SK-N-SH treated with all-trans-retinoic acid at 6 μM for 48 hours (cell line): ENCODE measurements at regions not wholly inside any gene's neighbourhood (a gene's known extent, or its start where the extent isn't known, plus 50 kb on each side); places are given as distances from the start of the nearest gene placed in this dataset.

Experiments used
- ATAC-seq: fragments of 200-7000 bp; cut with Tn5 transposase; 3 replicates; pipeline ENCODE4 v1.9.1; 2020; ENCODE audit warnings: mild to moderate bottlenecking, moderate library complexity
- ARNTL ChIP-seq: fragments of 450-650 bp; formaldehyde crosslinking; IDR thresholded peaks from 2 replicates; pipeline ENCODE4 v1.5.0; 2020; ENCODE audit warnings: low read depth, mild to moderate bottlenecking, moderate library complexity, borderline replicate concordance
- ESRRG ChIP-seq: fragments of 250-450 bp; sonication (Bioruptor Pico); IDR thresholded peaks from 2 replicates; pipeline ENCODE4 v1.6.1; 2021; ENCODE audit warnings: mild to moderate bottlenecking
- ISL1 ChIP-seq: fragments of 250-450 bp; sonication (Bioruptor Pico); IDR thresholded peaks from 2 replicates; pipeline ENCODE4 v2.1.2; 2022; ENCODE audit warnings: mild to moderate bottlenecking, moderate library complexity
- PPARA ChIP-seq: fragments of 250-450 bp; sonication (Bioruptor Pico); IDR thresholded peaks from 2 replicates; pipeline ENCODE4 v1.5.0; 2020; ENCODE audit warnings: mild to moderate bottlenecking, borderline replicate concordance
- SNAI2 ChIP-seq: fragments of 250-450 bp; sonication (Bioruptor Pico); IDR thresholded peaks from 2 replicates; pipeline ENCODE4 v1.5.0; 2020; ENCODE audit warnings: mild to moderate bottlenecking, moderate library complexity
- TCF4 ChIP-seq: fragments of 250-450 bp; sonication (Bioruptor Pico); IDR thresholded peaks from 2 replicates; pipeline ENCODE4 v1.8.0; 2021; ENCODE audit warnings: mild to moderate bottlenecking, moderate library complexity, borderline replicate concordance
- ZC3H10 ChIP-seq: fragments of 250-450 bp; sonication (Bioruptor Pico); IDR thresholded peaks from 2 replicates; pipeline ENCODE4 v1.5.1; 2021; ENCODE audit warnings: mild to moderate bottlenecking, moderate library complexity
- ZFP3 ChIP-seq: fragments of 250-450 bp; sonication (Bioruptor Pico); IDR thresholded peaks from 2 replicates; pipeline ENCODE4 v1.5.0; 2020; ENCODE audit warnings: mild to moderate bottlenecking, moderate library complexity
- TF ChIP-seq, protein P1 (sequence below): fragments of 250-450 bp; sonication (Bioruptor Pico); IDR thresholded peaks from 2 replicates; pipeline ENCODE4 v1.5.1; 2021; ENCODE audit warnings: mild to moderate bottlenecking, moderate library complexity
- TF ChIP-seq, protein P2 (sequence below): fragments of 250-450 bp; sonication (Bioruptor Pico); IDR thresholded peaks from 2 replicates; pipeline ENCODE4 v1.5.0; 2020; ENCODE audit warnings: mild to moderate bottlenecking, moderate library complexity
- TF ChIP-seq, protein P3 (sequence below): fragments of 250-450 bp; sonication (Bioruptor Pico); IDR thresholded peaks from 2 replicates; pipeline ENCODE4 v1.8.0; 2021; ENCODE audit warnings: low read depth, mild to moderate bottlenecking, moderate library complexity, borderline replicate concordance
- TF ChIP-seq, protein P4 (sequence below): fragments of 250-450 bp; sonication (Bioruptor Pico); IDR thresholded peaks from 2 replicates; pipeline ENCODE4 v1.5.1; 2020; ENCODE audit warnings: low read depth, mild to moderate bottlenecking, moderate library complexity
- TF ChIP-seq, protein P5 (sequence below): fragments of 250-450 bp; sonication (Bioruptor Pico); IDR thresholded peaks from 2 replicates; pipeline ENCODE4 v1.8.0; 2020; ENCODE audit warnings: mild to moderate bottlenecking, moderate library complexity, borderline replicate concordance

DNA sequence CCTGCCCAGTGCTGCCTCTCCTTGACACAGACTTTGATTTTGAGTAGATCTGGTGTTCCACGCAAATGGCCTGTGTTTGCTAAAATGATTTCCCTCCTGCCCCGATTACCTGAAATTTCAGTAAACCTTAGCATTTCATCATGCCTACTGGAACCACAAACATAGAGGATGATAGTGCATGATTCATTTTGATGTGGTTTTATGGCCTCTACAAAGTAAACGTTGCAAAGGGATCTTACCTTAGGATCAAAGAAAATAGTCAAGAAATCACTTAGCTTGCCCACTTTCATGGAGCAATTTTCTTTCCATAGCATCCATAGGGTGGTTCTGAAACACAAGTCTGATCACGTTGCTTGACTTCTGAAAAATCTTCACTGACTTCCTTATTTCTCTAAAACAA, 524.6 kb upstream of the ATP11B start:
- ATAC-seq: no peak

DNA sequence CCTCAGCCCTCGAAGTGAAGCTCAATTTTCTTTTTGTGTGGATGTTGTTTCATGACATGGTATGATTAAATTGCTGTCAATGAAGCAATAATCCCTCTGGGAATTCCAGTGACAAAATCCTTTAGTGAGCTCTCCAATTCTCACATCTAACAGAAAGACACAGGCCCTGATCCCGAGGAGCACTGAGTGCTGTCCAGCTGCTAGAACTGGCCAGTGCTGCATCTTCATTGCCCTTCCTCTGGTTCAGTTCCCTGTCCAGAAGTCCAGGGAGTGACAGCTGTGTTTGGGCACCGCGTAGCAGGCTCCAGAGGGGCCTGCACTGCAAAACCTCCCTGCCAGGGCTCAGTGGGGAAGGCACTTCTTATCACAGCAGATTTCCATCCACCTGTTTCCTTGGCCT, 516.8 kb upstream of the ATP11B start:
- TF ChIP-seq, protein P1, sequence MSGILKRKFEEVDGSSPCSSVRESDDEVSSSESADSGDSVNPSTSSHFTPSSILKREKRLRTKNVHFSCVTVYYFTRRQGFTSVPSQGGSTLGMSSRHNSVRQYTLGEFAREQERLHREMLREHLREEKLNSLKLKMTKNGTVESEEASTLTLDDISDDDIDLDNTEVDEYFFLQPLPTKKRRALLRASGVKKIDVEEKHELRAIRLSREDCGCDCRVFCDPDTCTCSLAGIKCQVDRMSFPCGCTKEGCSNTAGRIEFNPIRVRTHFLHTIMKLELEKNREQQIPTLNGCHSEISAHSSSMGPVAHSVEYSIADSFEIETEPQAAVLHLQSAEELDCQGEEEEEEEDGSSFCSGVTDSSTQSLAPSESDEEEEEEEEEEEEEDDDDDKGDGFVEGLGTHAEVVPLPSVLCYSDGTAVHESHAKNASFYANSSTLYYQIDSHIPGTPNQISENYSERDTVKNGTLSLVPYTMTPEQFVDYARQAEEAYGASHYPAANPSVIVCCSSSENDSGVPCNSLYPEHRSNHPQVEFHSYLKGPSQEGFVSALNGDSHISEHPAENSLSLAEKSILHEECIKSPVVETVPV (CRISPR knock-in tag): no peak
- TF ChIP-seq ISL1 (no peak), ZFP3 (no peak), SNAI2 (CRISPR knock-in tag) (no peak)
- TF ChIP-seq, protein P2, sequence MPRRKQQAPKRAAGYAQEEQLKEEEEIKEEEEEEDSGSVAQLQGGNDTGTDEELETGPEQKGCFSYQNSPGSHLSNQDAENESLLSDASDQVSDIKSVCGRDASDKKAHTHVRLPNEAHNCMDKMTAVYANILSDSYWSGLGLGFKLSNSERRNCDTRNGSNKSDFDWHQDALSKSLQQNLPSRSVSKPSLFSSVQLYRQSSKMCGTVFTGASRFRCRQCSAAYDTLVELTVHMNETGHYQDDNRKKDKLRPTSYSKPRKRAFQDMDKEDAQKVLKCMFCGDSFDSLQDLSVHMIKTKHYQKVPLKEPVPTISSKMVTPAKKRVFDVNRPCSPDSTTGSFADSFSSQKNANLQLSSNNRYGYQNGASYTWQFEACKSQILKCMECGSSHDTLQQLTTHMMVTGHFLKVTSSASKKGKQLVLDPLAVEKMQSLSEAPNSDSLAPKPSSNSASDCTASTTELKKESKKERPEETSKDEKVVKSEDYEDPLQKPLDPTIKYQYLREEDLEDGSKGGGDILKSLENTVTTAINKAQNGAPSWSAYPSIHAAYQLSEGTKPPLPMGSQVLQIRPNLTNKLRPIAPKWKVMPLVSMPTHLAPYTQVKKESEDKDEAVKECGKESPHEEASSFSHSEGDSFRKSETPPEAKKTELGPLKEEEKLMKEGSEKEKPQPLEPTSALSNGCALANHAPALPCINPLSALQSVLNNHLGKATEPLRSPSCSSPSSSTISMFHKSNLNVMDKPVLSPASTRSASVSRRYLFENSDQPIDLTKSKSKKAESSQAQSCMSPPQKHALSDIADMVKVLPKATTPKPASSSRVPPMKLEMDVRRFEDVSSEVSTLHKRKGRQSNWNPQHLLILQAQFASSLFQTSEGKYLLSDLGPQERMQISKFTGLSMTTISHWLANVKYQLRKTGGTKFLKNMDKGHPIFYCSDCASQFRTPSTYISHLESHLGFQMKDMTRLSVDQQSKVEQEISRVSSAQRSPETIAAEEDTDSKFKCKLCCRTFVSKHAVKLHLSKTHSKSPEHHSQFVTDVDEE (CRISPR knock-in tag): no peak
- TF ChIP-seq, protein P3, sequence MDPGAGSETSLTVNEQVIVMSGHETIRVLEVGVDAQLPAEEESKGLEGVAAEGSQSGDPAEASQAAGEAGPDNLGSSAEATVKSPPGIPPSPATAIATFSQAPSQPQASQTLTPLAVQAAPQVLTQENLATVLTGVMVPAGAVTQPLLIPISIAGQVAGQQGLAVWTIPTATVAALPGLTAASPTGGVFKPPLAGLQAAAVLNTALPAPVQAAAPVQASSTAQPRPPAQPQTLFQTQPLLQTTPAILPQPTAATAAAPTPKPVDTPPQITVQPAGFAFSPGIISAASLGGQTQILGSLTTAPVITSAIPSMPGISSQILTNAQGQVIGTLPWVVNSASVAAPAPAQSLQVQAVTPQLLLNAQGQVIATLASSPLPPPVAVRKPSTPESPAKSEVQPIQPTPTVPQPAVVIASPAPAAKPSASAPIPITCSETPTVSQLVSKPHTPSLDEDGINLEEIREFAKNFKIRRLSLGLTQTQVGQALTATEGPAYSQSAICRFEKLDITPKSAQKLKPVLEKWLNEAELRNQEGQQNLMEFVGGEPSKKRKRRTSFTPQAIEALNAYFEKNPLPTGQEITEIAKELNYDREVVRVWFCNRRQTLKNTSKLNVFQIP: no peak
- TF ChIP-seq, protein P4, sequence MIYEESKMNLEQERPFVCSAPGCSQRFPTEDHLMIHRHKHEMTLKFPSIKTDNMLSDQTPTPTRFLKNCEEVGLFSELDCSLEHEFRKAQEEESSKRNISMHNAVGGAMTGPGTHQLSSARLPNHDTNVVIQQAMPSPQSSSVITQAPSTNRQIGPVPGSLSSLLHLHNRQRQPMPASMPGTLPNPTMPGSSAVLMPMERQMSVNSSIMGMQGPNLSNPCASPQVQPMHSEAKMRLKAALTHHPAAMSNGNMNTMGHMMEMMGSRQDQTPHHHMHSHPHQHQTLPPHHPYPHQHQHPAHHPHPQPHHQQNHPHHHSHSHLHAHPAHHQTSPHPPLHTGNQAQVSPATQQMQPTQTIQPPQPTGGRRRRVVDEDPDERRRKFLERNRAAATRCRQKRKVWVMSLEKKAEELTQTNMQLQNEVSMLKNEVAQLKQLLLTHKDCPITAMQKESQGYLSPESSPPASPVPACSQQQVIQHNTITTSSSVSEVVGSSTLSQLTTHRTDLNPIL (CRISPR knock-in tag): no peak
- no peak for ATAC-seq

More for the DNA sequence above, 524.6 kb upstream of the ATP11B start:
- TF ChIP-seq ZFP3: no peak

DNA sequence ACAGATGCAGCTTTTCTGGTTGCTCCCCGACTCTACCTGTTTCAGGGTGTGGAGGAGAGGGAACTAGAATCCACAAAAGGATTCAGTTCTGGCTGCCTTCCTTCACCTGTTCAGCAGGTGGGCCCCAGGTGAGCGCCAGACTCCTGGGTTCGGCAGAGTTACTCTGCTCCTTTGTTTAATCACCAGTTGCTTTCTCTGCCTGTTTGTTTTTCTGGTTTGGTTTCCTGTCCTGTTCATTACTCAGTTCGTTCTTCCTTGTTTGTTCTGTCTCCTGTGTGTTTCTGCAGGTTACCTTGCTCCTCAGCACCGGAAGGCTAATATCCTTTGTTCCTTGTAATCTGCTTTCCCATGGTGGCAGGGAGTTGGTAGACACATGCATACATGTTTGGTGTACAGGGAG, 508.5 kb upstream of the ATP11B start:
- TF ChIP-seq ARNTL: no peak
- TF ChIP-seq, protein P2 (CRISPR knock-in tag): no peak
- ATAC-seq: no peak

DNA sequence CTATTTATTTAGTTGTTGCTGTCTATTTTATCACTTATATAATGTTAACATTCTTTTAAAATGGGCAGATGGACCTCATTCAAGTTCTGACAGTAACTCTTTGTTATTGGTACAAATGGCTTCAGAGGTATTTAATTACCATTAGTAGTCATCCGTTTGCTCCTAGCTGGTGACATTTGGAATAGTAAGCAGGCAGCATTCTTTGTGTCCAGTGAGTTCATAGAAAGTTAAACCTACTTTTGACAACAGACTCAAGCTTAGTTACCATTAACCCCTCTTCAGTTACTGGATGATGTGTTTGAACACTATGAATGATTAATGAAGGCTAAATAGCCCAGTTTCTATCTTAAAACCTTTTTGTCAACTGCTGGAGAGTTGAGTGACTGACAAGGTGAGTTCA, 500.7 kb upstream of the ATP11B start:
- no peak for ATAC-seq
- TF ChIP-seq ZFP3 (no peak), ISL1 (peak; percentile 36; the same call in 1 of the 2 replicates), TCF4 (no peak)

DNA sequence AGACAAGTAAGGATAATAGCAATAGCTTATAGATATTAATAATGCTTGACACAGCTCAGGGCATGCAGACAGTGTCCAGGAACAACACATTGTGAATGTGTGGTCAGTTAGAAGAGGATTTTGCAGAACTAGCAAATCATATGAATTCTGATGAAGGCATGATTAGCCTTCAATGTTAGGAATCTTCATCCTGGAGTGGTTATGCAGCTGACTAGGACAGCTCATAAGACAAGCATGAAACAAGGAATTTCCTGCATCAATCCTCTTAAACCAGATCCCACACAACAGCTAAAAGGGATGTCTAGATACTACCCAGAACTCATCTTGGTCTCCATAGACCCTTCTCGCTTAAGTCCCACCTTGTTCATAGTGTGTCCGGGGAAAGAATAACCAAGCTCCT, 499.0 kb upstream of the ATP11B start:
- TF ChIP-seq, protein P5, sequence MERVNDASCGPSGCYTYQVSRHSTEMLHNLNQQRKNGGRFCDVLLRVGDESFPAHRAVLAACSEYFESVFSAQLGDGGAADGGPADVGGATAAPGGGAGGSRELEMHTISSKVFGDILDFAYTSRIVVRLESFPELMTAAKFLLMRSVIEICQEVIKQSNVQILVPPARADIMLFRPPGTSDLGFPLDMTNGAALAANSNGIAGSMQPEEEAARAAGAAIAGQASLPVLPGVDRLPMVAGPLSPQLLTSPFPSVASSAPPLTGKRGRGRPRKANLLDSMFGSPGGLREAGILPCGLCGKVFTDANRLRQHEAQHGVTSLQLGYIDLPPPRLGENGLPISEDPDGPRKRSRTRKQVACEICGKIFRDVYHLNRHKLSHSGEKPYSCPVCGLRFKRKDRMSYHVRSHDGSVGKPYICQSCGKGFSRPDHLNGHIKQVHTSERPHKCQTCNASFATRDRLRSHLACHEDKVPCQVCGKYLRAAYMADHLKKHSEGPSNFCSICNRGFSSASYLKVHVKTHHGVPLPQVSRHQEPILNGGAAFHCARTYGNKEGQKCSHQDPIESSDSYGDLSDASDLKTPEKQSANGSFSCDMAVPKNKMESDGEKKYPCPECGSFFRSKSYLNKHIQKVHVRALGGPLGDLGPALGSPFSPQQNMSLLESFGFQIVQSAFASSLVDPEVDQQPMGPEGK: no peak
- TF ChIP-seq SNAI2 (CRISPR knock-in tag) (no peak), PPARA (CRISPR knock-in tag) (no peak), ARNTL (no peak), ESRRG (CRISPR knock-in tag) (no peak), ZC3H10 (CRISPR knock-in tag) (no peak)
- TF ChIP-seq, protein P2 (CRISPR knock-in tag): no peak
- TF ChIP-seq, protein P1 (CRISPR knock-in tag): no peak
- no peak; the same call in 2 of the 3 replicates for ATAC-seq
